A549 (cell line): ENCODE measurements at regions not wholly inside any gene's neighbourhood (a gene's known extent, or its start where the extent isn't known, plus 50 kb on each side); places are given as distances from the start of the nearest gene placed in this dataset.

Experiments used
- EP300 ChIP-seq, 2 experiments: fragments of >200 bp; sonication (Bioruptor Twin); formaldehyde crosslinking; IDR thresholded peaks; 2 replicates in 1 of 2; 3 replicates in 1 of 2; pipeline ENCODE4 v1.6.1; 2016 to 2017
- HOXB5 ChIP-seq: fragments of 250-450 bp; sonication (Bioruptor Pico); IDR thresholded peaks from 2 replicates; pipeline ENCODE4 v1.5.0; 2020; ENCODE audit warnings: mild to moderate bottlenecking, moderate library complexity
- MAZ ChIP-seq: fragments of 150-350 bp; IDR thresholded peaks from 2 replicates; pipeline ENCODE4 v1.6.1; 2014; ENCODE audit warnings: antibody characterized with exemption, low read depth, low read length, borderline replicate concordance
- POLR2AphosphoS2 ChIP-seq: conservative IDR thresholded peaks from 2 replicates; pipeline ENCODE4 v1.6.1; 2012; ENCODE audit warnings: low read length, improper control_type of control experiment, inconsistent platforms
- ZSCAN20 ChIP-seq: fragments of 250-450 bp; sonication (Bioruptor Pico); IDR thresholded peaks from 2 replicates; pipeline ENCODE4 v1.8.0; 2022; ENCODE audit warnings: mild to moderate bottlenecking, moderate library complexity
- TF ChIP-seq, protein P1 (sequence below): fragments of >200 bp; sonication (Bioruptor Twin); formaldehyde crosslinking; IDR thresholded peaks from 3 replicates; pipeline ENCODE4 v1.5.1; 2016
- TF ChIP-seq, protein P2 (sequence below): fragments of 450-650 bp; IDR thresholded peaks from 2 replicates; pipeline ENCODE4 v1.6.1; 2014; ENCODE audit warnings: antibody characterized with exemption
- TF ChIP-seq, protein P3 (sequence below): IDR thresholded peaks from 2 replicates; pipeline ENCODE4 v1.6.1; 2012; ENCODE audit warnings: low read depth, borderline replicate concordance

DNA sequence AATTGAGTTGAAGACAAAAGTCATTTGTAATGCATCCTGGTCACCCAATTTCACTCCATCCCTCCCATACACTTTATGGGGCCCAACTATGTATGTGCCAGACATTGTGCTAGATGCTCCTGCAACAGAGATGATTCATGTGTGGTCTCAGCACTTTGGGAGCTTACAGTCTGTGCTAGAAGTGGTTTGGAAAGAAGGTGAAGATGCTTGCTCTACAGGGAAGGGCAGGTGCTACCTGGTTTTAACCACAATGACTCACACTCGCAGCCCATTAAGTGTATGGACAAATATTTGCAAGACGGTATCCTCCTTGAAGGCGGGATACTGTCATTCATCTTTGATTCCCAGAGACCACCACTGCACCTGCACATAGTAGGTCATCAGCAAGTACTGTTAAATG is 257.6 kb downstream of the OTUD1 start:
- no peak for TF ChIP-seq EP300 (IDR thresholded peaks at IDR 0.05)
- TF ChIP-seq, protein P1, sequence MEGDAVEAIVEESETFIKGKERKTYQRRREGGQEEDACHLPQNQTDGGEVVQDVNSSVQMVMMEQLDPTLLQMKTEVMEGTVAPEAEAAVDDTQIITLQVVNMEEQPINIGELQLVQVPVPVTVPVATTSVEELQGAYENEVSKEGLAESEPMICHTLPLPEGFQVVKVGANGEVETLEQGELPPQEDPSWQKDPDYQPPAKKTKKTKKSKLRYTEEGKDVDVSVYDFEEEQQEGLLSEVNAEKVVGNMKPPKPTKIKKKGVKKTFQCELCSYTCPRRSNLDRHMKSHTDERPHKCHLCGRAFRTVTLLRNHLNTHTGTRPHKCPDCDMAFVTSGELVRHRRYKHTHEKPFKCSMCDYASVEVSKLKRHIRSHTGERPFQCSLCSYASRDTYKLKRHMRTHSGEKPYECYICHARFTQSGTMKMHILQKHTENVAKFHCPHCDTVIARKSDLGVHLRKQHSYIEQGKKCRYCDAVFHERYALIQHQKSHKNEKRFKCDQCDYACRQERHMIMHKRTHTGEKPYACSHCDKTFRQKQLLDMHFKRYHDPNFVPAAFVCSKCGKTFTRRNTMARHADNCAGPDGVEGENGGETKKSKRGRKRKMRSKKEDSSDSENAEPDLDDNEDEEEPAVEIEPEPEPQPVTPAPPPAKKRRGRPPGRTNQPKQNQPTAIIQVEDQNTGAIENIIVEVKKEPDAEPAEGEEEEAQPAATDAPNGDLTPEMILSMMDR, result no peak
- TF ChIP-seq, protein P2, sequence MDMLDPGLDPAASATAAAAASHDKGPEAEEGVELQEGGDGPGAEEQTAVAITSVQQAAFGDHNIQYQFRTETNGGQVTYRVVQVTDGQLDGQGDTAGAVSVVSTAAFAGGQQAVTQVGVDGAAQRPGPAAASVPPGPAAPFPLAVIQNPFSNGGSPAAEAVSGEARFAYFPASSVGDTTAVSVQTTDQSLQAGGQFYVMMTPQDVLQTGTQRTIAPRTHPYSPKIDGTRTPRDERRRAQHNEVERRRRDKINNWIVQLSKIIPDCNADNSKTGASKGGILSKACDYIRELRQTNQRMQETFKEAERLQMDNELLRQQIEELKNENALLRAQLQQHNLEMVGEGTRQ, result no peak
- no peak for TF ChIP-seq POLR2AphosphoS2
- TF ChIP-seq HOXB5 (CRISPR knock-in tag), result no peak
- no peak for TF ChIP-seq MAZ
- TF ChIP-seq ZSCAN20 (CRISPR knock-in tag), result no peak
- TF ChIP-seq, protein P3, sequence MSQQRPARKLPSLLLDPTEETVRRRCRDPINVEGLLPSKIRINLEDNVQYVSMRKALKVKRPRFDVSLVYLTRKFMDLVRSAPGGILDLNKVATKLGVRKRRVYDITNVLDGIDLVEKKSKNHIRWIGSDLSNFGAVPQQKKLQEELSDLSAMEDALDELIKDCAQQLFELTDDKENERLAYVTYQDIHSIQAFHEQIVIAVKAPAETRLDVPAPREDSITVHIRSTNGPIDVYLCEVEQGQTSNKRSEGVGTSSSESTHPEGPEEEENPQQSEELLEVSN, result no peak
